AG04450 (cell line): ENCODE measurements at regions not wholly inside any gene's neighbourhood (a gene's known extent, or its start where the extent isn't known, plus 50 kb on each side); places are given as distances from the start of the nearest gene placed in this dataset.
A peak's percentile ranks its signal among the peaks of the same experiment; 100 is the strongest.

Source experiments
- CTCF ChIA-PET: fragments of 300-600, 350-600 bp; formaldehyde crosslinking; extraction: SDS; loops from one replicate; lab custom pipeline; 2022; ENCODE audit warnings: antibody characterized with exemption, inconsistent platforms; lab: Charles Lee
- POLR2A ChIA-PET: fragments of 350-600 bp; formaldehyde crosslinking; extraction: SDS; loops from one replicate; lab custom pipeline; 2021; ENCODE audit warnings: antibody characterized with exemption, inconsistent platforms; lab: Yijun Ruan, JAX
- DNase-seq: peaks from one replicate; pipeline ENCODE4 v3.0.0-alpha.2; 2011; ENCODE audit warnings: low read depth, low spot score
- H3K27ac ChIP-seq: one replicate; pipeline ENCODE4 v1.5.1; 2012; ENCODE audit warnings: low read depth, low read length, control low read depth
- H3K27me3 ChIP-seq: one replicate; pipeline ENCODE4 v1.6.0; 2012; ENCODE audit warnings: low read length; ENCODE audit not compliant: control insufficient read depth, insufficient read depth
- H3K4me3 ChIP-seq: 2 replicates; pipeline ENCODE4 v1.5.1; 2011; ENCODE audit warnings: mild to moderate bottlenecking, low read depth, low read length, control low read depth
- H3K9me3 ChIP-seq: 2 replicates; pipeline ENCODE4 v1.5.1; 2012; ENCODE audit warnings: low read length; ENCODE audit not compliant: control insufficient read depth, insufficient read depth
- CTCF ChIP-seq: IDR thresholded peaks from 2 replicates; pipeline ENCODE4 v1.5.1; 2011; ENCODE audit warnings: low read depth, low read length, control low read depth, inconsistent platforms

DNA sequence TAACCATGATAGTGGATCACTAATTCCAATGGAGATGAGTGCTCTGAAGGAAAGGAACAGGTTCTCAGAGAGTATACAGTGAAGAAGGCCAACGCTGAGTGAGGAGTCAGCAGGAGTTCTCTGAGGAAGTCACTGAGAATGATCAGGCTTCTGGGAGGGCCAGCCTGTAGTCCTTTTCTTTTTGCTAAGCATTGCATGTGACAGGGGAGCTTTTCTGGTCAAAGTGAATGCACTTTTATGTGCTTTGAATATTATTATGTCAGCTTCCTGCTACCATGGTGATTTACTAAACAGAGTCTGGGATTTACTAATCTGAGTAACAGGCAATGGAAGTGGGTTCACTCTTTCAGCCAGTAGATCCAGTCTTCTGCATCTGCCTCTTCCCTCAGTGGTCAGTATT is 81.1 kb upstream of the SERP2 start:
- Histone ChIP-seq H3K9me3 (no peaks in the 10 kb centered on the region), H3K27ac (no peak overlapping the region), H3K27me3 (peaks cover 3% of the 10 kb centered on the region), H3K4me3 (no peak overlapping the region)
- TF ChIP-seq CTCF: no peak
- ChIA-PET CTCF (no interaction called here), POLR2A (no interaction called here)
- no peak for DNase-seq

- DNase-seq: no peak
- Histone ChIP-seq H3K4me3 (no peak overlapping the region), H3K9me3 (no peaks in the 10 kb centered on the region), H3K27ac (peak overlapping the region; percentile 34), H3K27me3 (peaks cover 2% of the 10 kb centered on the region)
- POLR2A ChIA-PET: no interaction called here
- TF ChIP-seq CTCF: no peak
- CTCF ChIA-PET: no interaction called here
These were observed 80.2 kb upstream of the SERP2 start for GRCh38 chr13:44293374-44293773.

- POLR2A ChIA-PET: no interaction called here
- CTCF ChIA-PET: no interaction called here
These were observed 79.5 kb upstream of the SERP2 start for GRCh38 chr13:44293908-44294735.

DNA sequence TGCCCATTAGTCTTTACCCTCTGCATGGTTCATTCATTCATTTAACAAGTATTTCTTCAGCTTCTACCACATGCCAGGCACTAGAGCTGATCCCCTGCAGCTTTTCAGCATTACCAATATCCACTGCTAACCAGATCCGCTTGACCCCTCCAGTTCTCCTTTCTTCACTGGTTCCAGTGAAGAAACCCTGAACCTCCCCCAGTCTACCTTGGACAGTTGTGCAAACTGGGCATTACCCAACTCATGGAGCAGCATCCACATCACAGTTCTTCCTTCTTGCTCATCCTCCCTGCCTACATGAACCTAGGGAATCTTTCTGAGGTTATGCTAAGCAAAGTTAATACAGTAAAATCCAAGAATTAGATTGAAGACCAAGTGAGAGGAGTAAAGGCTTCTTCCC is 78.7 kb upstream of the SERP2 start:
- Histone ChIP-seq H3K9me3 (no peaks in the 10 kb centered on the region), H3K4me3 (no peak overlapping the region), H3K27me3 (no peaks in the 10 kb centered on the region), H3K27ac (no peak overlapping the region)
- DNase-seq: no peak
- no peak for TF ChIP-seq CTCF
- POLR2A ChIA-PET: no interaction called here
- CTCF ChIA-PET: no interaction called here

More at GRCh38 chr13:44293908-44294735, 79.5 kb upstream of the SERP2 start:
- Histone ChIP-seq H3K9me3 (no peaks in the 10 kb centered on the region), H3K27me3 (no peaks in the 10 kb centered on the region), H3K27ac (peak overlapping the region; percentile 34), H3K4me3 (no peak overlapping the region)
- no peak for DNase-seq
- TF ChIP-seq CTCF: no peak

DNA sequence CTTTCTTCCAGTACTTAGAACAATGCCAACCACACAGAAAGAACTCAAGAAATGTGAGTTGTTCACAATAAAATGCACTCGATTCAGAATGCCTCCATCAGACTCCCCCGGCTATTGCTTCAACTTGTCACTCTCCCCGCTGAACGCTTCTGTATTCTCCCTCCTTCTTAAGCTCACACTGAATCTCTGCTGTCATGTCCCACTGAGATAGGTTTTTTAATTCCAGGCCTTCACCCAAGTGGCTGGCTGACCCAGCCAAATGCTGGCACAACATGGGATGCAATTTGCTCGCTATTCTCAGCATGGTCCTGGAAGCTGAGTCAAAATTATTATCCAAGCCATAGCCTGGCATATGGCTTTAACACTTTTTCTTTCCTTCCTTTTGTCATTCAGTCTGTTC is 76.8 kb upstream of the SERP2 start:
- no peak for DNase-seq
- Histone ChIP-seq H3K4me3 (no peak overlapping the region), H3K9me3 (no peaks in the 10 kb centered on the region), H3K27ac (no peak overlapping the region), H3K27me3 (no peaks in the 10 kb centered on the region)
- CTCF ChIA-PET: interaction anchor here (1.2 kb wide), 1 partner anchor 10 kb away, joined by 3 read pairs; no protein-coding TSS in a partner anchor
- POLR2A ChIA-PET: no interaction called here
- TF ChIP-seq CTCF: no peak
